Fibroblast of villous mesenchyme (primary cell): ENCODE measurements at regions not wholly inside any gene's neighbourhood (a gene's known extent, or its start where the extent isn't known, plus 50 kb on each side); places are given as distances from the start of the nearest gene placed in this dataset.

Source experiments
- DNase-seq: peaks from one replicate; pipeline ENCODE4 v3.0.0-alpha.2; 2010; ENCODE audit warnings: low read depth
- H3K4me3 ChIP-seq: 2 replicates; pipeline ENCODE4 v1.5.1; 2011; ENCODE audit warnings: low read depth, mild to moderate bottlenecking, low read length
- TF ChIP-seq, protein P1 (sequence below): IDR thresholded peaks from 2 replicates; pipeline ENCODE4 v1.5.1; 2012; ENCODE audit warnings: low read depth, mild to moderate bottlenecking, low read length; ENCODE audit not compliant: insufficient read depth

DNA sequence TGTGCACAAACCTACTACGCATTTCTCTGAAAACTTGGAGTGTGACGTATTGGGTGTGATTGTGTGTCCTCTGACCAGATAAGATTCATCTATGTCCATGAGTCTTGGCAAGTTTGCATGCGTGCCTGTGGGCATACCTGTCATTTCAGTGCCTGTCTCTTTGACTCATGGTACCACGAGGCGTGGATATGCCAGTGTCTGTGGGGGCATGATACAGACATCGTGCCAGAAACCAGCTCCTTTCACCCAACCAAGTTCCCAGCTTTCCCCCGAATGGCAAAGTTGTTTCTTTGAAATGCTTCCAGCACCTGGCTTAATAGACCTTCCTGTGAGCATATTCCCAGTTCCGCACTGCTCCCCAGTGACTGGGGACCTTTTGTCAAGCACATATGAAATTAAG, 241.9 kb upstream of the MVB12B start:
- no peak for DNase-seq
- no peak overlapping the region for H3K4me3 ChIP-seq
- TF ChIP-seq, protein P1, sequence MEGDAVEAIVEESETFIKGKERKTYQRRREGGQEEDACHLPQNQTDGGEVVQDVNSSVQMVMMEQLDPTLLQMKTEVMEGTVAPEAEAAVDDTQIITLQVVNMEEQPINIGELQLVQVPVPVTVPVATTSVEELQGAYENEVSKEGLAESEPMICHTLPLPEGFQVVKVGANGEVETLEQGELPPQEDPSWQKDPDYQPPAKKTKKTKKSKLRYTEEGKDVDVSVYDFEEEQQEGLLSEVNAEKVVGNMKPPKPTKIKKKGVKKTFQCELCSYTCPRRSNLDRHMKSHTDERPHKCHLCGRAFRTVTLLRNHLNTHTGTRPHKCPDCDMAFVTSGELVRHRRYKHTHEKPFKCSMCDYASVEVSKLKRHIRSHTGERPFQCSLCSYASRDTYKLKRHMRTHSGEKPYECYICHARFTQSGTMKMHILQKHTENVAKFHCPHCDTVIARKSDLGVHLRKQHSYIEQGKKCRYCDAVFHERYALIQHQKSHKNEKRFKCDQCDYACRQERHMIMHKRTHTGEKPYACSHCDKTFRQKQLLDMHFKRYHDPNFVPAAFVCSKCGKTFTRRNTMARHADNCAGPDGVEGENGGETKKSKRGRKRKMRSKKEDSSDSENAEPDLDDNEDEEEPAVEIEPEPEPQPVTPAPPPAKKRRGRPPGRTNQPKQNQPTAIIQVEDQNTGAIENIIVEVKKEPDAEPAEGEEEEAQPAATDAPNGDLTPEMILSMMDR: no peak

DNA sequence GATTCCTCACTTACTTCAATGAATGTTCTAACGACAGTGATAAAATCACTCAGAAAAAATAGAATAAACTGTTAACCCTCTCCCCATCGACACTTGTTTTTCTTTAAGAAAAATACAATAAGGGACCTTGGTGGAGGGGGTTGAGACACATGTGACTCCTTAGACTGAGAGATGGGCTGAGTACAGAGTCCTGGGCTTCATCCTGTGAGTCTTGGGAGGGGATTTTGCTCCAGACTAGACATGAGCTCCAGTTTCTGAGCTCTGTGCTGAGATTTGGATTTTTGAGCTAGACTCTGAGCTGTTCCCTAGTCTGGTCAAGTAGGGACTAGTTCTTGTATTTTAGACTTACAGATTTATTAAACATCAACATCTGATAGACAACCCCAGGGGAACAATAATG, 241.5 kb upstream of the MVB12B start:
- no peak for DNase-seq
- no peak overlapping the region for H3K4me3 ChIP-seq
- TF ChIP-seq, protein P1: no peak

DNA sequence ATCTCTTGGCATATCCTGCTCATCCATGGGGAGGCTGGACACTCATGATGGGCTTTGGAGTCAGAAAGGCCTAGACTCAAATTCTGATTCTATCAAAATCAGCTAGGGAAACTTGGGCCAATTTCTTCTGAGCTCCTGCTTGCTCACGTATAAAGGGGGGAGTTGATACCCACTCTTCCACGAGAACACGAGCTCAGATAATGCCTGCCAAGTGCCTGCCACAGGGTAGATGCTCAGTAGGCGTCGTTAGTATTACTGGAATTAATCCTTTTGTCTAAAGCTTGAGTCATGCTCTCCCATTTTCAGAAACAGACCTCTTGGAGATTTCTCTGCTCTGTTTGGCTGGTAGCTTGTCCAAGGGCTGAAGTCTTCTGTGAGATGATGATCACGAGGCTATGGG, 238.3 kb upstream of the MVB12B start:
- DNase-seq: no peak

DNA sequence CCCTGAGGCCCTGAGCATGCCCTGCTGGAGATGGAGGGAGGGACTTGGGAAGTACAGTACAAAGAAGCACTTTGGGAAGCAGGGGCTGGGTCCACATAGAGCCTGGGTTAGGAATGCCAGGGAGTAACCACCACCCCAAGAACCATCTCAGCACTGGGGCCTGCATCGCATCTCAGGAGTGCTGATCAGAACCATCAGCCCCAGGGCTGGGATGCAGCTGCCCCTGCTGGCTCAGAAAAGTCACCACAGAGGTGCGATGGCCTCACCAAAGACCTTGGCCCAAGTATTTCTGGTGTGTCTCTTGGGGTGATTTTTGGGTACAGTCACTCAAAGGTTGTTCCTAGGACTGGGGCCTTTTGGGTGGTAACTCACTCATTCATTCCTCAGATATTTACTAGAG, 236.8 kb upstream of the MVB12B start:
- TF ChIP-seq, protein P1: no peak
- no peak overlapping the region for H3K4me3 ChIP-seq
- DNase-seq: no peak

More for the DNA sequence above, 238.3 kb upstream of the MVB12B start:
- TF ChIP-seq, protein P1: no peak
- H3K4me3 ChIP-seq: no peak overlapping the region

DNA sequence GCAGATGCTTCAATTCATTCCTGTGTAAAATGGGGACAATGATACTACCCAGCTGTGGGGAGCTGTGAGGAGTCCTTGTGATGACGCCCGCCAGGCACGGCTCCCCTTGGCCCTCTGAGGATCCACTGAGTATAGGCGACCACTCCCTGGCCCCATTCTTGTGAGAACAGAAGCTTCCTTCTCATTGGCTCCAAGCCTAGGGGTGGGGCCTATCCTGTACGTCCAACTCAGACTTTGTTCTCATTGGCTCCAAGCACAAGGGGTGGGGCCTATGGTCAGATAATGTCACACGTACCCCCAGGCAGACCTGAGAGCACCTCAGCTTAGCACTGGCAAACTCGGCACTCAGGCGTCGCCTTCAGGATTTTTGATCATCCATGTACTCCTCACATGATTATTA, 232.9 kb upstream of the MVB12B start:
- DNase-seq: no peak
- no peak overlapping the region for H3K4me3 ChIP-seq
- TF ChIP-seq, protein P1: no peak

DNA sequence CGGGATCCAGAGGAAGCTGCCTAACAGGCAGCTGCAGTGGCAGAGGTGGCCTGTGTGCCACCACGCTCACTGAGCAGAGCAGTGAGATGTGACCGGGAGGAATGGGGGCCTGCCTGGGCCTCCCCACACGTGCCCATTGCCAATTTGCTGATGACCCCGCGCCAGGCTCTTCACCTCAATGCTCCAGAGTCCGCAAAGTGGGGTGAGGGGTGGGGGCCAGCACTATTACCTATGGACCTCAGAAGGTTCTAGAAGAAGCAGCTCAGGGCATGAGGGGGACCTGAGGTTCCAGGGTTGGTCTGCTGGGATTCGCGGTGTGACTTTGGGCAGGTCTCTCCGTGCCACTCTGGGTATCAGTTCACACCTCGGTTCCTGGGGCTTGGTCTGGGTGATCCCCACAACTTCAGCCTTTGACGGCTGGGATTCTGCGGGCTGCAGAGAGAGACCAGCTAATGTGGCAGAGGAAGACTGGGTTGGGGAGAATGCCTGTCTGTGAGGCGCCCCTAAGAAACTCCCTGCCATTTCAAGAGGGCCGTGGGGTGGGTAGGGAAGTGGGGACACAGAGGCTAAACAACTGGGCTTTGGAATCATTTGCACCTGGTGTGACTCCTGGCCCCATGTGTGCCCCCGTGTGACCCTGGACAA, 231.0 kb upstream of the MVB12B start:
- no peak for DNase-seq
- H3K4me3 ChIP-seq: no peak overlapping the region
- TF ChIP-seq, protein P1: no peak

DNA sequence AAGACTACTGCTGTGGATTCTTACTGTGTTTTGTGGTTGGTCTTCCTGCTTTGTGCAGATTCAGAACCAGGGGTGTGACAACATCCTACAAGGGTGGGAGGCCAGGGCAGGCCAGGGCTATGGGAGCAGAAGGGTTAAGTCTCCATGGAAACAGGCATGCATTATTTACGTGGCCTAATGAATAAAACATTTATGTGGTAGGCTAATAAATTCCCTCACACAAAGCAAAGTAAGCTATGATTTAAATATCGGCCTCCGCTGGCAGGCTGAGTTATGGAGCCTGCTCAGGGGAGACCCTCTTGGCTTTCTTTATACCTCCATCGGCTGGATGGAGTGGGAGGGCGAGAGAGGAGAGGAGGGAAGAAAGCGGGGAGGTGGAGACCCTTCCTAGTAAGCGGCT, 230.3 kb upstream of the MVB12B start:
- no peak overlapping the region for H3K4me3 ChIP-seq
- no peak for DNase-seq
- TF ChIP-seq, protein P1: no peak
